T-helper 2 cell (primary cell): ENCODE measurements at regions not wholly inside any gene's neighbourhood (a gene's known extent, or its start where the extent isn't known, plus 50 kb on each side); places are given as distances from the start of the nearest gene placed in this dataset.

Experiments used
- DNase-seq, 5 experiments: peaks; one replicate each; pipeline versions ENCODE4 v3.0.0 to v3.0.0-alpha.2; 2012 to 2022

DNA sequence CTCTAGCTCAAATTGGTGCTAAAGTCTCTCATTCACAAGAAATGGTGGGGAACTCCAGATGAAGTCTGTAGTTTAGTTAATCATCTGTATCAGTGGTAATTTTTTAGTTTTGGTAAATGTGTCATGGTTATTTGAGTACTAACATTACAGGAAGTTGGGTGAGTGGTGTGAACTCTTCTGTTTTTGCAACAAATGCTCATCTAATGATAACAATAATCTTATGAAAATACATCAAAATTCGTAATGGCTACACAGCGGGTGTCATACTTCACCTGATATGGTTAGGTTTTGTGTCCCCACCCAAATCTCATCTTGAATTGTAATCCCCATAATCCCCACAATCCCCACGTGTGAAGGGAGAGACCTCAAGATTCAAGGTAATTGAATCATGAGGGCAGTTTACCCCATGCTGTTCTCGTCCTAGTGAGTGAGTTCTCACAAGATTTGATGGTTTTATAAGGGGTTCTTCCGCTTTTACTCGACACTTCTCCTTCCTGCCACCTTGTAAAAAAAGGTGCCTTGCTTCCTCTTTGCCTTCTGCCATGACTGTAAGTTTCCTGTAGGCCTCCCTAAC lies 209.3 kb upstream of the FOXN3 start:
- DNase-seq = peak in 2 of 5 experiments; percentile 35 to 74

DNA sequence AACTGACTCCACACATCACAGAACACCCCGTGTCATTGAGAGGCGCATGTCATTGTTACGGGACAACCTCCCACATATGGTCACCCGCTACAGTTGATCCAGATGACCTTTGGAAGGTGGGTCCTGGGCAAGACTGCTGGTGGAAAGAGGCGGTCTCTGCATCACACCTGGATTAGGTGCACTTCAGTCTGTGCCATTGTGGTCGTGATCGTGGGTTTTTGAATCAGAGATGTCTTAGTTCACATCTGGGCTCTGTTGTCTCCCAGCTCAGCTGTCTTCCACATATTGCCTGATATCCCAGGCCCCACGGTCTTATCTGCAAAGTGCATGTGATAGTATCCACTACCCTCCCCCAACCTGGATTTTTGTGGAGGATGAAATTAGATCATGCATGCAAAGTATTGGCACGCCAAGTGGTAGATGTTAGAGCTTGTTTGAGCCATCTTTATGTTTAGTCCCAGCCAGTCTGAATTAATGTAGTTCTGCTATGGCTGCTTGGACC lies 208.7 kb upstream of the FOXN3 start:
- no peak for DNase-seq

DNA sequence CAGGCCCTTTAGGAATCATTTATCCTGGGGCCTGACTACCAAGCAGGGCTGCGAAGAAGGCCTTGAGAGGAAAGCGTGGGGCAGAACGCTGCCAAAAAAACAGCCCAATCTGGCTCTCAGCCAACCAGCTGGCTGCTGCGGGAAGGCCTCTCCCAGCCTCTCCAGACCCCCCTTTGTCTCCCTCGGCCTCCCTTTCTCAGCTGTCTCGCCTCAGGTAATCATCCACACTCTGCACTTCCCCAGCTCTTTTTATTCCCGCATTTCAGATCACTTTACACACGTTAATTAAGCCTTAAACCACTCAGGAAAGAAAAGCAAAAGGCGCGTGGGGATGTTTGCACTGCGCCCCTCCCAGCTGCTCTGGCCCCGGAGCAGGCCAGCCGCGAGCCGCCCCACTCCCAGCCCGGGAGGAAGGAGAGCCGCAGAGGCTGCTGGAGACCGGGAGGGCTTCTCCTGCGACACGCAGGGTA lies 208.2 kb upstream of the FOXN3 start:
- no peak for DNase-seq

DNA sequence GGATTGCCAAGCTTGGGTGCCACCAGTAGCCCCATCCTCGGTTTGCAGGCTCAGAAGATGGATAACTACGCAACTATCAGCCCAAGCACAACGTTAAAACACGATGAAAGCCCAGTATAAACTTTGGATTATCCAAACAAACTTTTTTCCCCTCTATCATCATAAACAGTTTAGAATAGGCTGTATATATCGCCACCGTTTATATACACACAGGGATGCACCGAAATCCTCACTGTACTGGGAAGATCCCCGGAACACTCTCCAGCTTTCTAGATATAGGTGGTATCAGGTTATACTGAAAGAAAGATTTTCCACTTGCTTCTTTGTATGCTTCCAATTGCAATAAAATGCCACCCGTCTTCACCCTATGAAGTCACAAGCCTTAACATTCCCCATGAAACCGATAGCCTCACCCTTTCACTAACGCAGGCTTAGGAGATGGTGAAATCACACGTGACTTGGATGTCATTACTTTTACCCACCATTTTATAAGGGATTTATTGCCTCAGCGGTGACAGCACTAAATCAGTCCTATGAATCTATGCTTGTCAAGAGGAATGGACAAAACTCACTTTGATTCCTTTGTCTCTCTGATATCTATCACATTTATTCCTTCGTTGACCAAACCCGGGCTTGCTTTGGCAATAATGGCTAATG lies 207.6 kb upstream of the FOXN3 start:
- DNase-seq = no peak

DNA sequence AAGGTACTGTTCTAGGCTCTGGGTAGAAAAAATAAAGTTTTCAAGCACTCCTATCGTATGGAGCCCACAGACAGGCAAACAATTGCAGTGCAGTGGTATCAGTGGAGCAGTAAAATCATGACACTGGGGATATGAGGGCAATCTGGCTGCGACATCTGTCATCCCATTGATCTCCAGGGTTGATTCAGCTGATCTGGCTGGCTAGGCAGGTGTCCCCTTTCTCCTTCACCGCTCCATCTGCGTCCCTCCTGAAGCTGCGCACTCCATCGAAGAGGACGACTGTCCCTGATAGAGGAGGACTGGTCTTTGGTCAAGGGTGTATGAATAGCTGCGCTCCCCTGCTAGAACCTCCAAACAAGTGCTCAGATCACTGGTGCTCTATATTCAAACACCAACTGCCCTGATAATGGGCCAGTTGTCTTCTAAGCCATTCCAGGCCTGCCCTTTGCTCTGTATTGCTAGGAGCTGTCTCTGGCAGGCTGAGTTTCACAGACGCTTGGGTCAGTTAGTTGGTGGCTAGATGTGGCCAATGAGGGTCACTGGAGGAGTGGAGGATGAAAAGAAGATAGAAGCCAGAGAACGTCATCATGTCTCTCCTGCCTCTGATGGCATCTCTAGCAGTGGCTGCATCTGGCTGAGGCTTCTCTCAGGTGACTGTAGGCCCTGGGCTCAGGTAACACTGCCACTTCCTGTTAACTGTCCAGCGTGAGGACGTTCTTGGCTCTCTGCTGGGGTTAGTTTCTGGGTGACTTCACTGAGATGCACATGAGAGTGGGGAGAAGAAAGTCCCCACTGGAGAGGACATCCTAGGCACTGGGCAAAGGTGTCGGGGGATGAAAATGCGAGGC lies 205.0 kb upstream of the FOXN3 start:
- DNase-seq = no peak

DNA sequence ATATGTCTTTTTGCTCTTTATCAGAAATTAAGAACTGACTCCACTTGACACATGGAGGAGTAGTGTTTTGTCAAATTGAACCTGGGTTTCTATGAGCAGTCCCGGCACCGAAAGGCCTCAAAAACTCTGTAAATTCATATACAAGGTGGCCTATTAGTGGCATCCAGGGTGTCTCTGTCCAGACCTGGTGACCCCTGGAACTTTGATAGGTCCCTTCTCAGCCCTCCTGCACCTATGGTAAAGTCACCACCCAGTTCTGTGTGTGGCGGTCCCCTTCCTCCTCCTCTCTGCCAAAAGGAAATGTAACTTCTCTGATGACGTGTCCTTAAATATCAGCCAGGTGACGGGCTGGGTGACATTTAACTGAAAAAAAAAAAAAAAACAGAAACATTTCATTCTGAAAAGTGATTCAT lies 204.0 kb upstream of the FOXN3 start:
- peak in 4 of 5 experiments; percentile 26 to 91 (median 44) for DNase-seq

DNA sequence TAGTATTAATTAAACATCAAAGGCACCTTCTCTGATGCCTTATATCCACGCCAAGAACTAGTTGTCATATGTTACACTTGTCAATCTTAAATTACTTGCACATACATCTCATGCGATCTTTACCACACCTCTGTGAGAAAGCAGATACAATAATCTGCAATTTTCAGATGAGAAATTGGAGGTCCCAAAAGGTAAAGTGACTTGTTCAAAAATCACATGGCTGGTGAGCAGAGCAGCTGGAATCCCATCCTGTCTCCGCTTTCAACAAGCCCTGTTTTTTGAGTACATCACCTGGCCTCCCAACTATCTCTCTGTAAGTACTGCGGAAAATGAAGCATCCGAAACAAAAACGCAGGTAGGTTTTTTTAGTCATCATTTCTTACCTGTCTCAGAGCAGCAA lies 203.4 kb upstream of the FOXN3 start:
- DNase-seq = peak in 1 of 5 experiments; percentile 65

DNA sequence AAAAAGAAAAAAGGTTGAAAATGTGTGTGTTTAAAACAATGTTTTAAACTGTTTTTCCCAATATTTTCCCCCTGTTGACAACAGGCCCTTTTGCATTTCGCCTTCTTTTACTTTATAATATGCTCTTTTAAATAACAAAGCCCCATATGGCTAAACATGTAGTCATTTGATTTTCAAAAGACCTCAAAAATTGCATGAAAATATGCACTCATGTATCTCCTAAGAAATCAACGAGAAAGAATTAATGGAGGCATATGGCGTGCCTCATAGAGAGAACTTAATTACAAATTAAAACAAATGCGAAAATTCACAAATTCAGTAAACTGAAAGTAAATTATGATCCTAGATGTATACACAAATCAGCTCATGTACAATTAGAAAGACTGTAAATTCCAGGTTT lies 202.6 kb upstream of the FOXN3 start:
- DNase-seq = peak in 1 of 5 experiments; percentile 41

DNA sequence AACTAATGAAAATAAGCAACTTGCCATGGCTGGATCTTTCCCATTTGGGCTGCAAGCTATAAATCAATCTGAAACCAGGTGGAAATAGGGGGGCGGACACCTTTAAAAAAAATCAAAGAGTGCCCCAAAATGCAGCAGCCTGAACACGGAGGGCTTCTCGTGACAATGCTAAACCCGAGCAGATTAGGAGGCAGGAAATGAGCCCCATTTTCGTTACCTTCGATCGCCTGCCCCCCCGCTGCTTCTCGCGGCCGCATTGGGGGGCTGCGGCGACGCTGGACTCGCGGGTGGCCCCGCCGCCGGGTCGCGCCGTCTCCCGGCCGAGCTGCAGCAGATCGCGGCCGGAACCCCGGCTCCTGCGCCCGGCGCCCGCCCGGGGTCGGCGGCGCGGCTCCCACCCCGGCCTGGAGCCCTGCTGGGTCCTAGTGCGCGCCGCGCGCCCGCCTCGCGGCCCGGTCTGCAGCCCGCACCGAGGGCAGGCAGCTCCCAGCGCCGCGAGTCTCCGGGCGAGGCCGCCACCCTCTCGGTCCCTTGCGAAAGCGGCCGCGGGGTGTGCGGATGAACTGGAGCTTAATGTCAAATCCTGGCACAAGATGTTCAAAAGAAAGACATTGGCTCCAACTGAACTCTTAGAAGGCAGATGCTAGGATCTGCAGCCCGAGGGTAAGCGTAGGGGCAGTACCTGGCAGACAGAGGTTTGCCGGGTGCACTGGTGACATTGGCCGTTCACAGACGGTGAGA lies 201.9 kb upstream of the FOXN3 start:
- peak; percentile 34 to 90 (median 52) for DNase-seq

DNA sequence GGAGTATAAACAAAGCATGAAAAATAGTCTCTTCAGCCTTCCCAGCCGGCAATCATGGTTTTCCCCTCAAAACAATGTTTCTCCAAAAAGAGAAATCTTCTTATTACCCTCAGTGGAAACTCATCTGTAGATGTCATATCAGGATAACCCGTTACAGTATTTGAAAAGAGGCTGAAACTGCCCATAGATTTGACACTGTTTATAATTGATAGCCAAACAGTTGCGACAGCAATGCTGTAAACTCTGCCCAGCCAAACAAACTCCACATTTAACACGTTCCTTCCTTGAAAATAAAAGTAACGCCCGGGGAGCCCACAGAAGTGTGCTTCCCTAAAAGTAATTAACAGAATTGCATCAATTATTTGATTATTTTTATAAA lies 201.3 kb upstream of the FOXN3 start:
- DNase-seq = peak in 1 of 5 experiments; percentile 50

DNA sequence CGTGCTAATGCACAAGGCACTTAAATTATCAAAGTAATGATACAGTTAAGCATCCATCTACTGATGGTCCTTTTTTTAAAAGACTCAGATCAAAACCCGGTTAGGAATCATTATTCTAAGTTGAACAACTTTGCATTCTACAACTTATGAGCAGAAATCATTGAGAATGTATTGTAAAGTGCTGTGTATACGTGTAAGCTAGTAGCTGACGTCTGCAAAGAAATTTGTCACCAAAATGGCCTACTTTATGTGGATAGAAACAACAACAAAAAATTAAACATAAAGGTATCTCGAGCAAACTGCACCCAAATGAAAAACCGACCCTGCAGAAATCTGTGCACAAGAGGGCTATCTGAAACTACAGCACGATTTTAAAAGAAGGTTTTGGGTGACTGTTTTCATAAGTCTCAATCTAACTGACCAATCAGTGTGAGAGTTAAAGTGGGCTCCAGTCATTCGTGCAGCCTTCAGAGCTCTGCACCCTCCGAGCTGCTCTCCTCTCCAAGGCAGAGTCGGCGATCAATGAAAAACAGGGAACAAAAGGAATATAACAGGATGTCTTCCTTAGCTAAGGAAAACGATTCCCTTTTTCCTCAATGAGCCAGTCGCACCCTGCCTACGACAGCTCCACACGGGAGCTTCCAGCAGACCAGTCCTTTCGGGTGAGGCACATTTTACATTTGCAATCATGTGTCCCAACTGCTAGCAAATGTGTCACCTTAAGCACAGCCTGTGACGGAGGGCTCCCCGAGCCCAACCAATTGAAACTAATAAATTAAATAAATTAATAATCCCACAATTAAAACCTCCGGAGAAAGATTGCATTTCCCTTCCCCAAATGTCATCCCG lies 200.7 kb upstream of the FOXN3 start:
- DNase-seq = peak in 2 of 5 experiments; percentile 31 to 74

DNA sequence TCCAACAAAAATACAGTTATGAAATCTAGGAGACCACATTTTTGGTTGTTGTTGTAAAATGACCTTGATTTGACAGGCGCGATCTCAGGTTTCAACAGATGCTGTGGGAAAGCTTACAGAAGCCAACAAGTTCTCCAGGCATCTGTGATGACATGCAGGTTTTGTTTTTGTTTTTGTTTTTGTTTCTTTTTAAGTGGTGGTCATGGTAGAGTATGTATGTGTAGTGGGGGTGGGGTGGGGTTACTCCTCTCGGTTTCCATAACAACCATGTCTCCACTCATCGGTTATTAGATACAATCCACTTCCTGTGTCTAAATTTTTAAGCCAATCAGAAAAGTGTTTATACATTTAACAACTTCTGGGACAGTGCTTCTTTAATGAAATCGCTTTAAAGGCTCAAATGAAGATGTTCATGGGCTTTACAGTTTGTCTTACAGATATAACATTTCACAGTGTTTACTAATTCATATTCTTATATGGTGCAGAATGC lies 199.9 kb upstream of the FOXN3 start:
- peak in 3 of 5 experiments; percentile 53 to 92 (median 78) for DNase-seq

DNA sequence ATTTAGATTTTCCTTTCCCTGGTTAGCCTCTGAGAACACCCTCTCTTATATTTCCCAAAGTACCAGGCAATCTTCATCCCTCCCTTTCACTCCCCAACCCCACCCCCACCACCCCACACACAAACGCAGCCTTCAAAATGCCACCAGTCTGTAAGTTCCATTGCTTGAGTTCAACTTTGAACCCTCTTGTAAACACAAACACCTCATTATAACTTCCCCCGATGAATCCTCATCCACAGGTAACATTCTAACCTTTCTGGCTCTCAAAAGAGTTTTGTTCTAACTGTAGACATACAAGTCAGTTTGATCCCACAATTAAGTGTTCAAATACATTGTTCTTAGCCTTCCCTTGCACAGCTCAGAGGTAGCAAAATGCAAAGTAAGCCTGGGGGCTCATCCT lies 199.4 kb upstream of the FOXN3 start:
- no peak for DNase-seq

DNA sequence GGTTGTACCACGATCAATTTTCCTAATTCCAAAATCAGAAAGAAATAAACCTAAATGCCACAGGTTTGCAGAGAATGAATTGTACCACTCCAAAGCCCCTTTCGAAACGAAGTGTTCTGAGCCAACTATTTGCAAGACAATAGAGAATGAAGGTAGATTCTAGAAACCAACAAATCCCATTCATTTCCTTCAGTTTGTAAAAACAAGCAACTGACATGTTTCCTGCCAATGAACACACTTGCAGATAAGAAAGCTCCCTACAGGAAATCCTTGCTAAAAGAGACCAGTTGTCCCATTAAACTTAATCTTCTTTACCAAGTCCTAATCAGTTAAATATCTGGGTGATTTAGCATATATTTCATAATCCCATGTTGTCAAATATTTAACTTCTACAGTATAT lies 198.4 kb upstream of the FOXN3 start:
- DNase-seq = peak in 1 of 5 experiments; percentile 12

DNA sequence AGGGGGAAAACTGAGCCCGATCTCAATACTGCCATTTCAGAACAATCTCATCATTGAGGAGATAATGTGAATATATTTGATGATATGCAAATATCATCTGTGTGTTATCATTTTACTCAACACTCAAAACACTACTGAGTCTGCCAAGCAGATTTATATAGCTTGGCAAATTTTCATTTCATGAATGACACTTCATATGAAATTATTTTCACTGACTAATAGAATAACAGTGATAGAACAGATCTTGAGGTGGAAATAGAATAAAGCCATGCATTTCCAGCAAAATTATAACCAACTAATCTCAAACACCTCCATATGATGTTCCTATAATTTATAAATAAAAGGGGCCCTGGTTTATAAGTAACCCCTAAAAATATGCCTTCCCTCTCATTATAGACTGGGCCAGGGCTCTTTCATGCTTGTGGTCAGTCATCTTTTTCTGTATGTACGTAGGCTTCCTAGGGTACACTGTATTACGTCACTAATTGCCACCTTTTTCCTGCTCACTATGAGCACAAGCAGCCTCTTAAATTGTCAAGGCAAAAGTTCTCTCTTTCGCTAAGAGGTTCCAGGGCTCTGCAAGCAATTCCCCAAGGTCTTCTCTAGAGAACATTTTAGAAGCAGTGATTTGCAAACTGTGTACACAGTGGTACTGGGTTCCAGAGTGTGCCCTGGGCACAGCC lies 197.1 kb upstream of the FOXN3 start:
- peak in 1 of 5 experiments; percentile 35 for DNase-seq

DNA sequence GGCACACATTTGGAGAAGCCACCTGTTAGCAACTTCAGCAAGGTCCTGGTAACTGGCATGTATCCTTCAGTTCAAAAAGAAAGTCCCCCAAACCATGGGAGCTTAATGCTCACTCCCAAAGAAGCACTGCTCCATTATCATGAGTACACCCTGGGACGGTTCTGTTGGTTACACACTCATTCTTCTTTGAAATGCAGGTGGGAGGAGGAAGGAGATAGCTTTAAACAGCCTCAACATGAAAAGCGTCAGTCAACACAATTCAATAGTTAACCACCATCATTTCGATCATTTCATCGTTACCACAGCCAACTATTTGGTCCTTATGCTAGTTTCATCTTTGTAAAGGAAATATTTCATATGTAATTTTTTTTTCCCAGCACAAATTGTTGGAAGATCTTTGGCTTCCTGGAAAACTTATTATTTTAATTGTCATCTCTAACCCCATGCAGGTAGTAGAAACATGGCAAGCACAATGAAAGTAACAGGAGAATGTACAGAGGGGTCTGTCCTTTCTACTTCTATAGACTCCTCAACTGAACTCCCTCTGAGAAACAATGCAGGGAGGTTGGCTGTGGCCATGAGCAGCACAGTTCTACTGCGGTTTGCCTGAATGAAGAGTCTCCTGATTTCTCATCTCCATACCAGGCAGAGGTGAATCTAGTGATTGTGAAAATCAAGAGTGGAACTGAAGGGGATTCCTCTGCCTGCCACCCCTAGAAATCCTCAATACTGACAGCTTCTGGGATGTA lies 196.4 kb upstream of the FOXN3 start:
- DNase-seq = peak in 1 of 5 experiments; percentile 68

DNA sequence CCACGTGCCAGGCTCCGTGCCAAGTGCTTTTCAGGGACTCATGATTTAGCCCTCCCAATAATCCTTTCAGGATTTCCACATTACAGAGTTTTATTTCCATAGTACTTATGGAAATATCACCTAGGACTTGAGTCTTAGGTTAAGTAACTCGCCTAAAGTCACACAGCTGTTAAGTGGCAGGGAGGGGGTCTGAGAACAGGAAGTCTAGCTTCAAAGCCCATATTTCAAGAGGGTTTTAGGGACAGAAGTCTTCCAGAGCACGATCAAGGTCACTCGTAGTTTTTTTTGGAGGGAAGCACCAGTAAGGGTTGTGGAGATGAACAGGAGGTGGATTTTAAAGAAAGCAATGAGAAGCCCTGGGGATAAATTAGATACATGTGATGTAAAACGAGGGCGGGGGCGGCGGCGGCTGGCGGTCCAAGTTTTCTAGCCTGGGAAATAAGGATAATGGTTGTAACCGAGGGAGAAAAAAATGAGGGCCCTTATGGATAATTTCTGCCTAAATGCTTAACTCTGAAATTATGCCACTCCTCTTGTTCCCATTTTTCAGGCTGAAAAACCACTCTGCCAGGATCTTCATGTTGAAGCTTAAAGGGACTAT lies 192.6 kb upstream of the FOXN3 start:
- DNase-seq = no peak

DNA sequence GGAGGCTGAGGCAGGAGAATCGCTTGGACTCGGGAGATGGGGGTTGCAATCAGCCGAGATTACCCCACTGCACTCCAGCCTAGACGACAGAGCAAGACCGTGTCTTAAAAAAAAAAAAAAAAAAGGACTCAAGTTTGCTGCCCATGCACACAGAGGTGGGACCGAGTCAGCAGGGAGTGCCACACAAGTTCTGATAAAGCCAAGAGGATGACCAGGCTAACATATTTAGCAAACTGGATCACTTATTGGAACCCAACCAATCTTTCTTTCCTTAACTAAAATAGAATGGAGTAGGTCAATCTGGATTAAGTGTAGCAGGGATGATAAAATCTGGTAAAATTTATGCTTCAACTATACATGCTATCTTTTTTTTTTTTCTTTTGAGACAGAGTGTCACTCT lies 190.4 kb upstream of the FOXN3 start:
- no peak for DNase-seq

DNA sequence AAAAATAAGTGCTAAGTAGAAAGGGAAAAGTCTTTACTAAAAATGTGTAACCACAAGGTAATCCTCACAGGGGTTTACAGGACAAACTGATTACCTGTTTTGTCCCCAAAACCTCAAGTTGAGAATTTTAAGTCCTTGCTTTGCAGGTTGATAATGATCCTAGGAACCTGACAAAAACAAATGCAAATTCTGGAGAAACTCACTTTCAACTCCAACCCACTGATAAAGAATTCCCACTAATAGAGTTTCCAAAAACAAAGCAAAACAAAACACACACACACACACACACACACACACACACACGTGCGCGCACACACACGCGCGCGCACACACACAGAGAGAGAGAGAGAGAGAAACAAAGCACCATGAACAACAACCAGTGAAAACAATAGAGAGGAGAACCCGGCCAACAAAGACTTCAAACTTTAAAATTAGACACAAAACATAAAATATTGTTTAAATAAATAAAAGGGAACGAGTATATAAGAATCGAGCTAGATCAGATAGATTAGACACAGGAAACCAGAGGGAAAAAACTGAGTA lies 187.0 kb upstream of the FOXN3 start:
- no peak for DNase-seq
